ENCODE measurements at regions not wholly inside any gene's neighbourhood (a gene's known extent, or its start where the extent isn't known, plus 50 kb on each side); places are given as distances from the start of the nearest gene placed in this dataset.
"Not testable (repeated sequence)": the region's sequence is repeated elsewhere in the genome, so short reads cannot be mapped to it uniquely, and the experiment has no call there.

DNA sequence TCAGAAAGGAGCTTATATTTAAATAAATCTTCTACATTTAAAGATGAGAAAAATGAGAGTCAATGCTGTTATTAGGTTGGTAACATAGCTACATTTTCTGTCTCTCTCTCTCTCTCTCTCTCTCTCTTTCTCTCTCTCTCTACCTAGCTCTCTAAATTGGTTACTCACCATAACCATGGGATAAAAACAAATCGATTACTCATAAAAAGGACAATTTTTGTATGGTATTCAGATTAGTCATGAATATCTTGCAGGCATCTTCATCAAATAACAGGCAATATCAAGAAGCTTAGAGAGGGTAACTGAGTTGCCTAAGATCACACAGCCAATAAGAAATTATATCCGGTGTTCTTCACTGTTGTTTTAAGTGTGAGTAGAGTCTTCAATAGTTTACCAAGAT is 81.8 kb upstream of the ALCAM start:
- intact Hi-C loops (cut with DNase I; ENCODE audit: low total_unique reads): no loop called here
- DNase-seq: no peak

DNA sequence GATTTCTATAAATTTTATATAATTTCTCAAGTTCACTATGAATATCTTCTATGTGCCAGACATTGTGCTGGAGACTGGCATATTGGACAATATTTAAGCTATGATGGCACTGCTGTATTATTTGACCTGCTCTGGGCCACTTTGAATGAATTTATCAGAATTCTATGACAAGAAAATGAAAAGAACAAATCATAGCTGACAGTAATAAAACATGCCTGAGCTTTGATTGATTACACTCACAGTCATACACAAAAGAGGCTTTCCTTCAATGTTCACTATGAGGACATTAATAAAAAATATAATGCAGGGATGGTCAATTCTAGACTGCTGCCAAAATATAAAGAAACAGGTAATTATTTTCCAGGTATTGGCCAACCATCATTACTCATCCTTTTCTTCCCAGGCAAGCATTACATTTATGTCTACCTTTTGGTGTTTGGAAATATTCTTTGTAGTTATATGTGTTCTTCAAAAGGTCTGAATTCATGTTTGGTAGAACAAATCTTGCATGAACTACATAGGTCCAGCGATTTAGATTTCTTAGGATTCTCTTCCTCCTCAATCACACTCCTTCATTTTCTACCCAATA is 81.0 kb upstream of the ALCAM start:
- no peak overlapping the region for H3K4me3 ChIP-seq
- no peaks in the 10 kb centered on the region for H3K4me1 ChIP-seq
- no peaks in the 10 kb centered on the region for H3K36me3 ChIP-seq
- H3K27ac ChIP-seq: no peak overlapping the region
- H3K27me3 ChIP-seq: no peaks in the 10 kb centered on the region
- no peak for DNase-seq
- H3K9me3 ChIP-seq: no peaks in the 10 kb centered on the region
- intact Hi-C loops (cut with DNase I; ENCODE audit: low total_unique reads): no loop called here
- no peak for TF ChIP-seq POLR2A (IDR thresholded peaks at IDR 0.05)
- TF ChIP-seq, protein P1, sequence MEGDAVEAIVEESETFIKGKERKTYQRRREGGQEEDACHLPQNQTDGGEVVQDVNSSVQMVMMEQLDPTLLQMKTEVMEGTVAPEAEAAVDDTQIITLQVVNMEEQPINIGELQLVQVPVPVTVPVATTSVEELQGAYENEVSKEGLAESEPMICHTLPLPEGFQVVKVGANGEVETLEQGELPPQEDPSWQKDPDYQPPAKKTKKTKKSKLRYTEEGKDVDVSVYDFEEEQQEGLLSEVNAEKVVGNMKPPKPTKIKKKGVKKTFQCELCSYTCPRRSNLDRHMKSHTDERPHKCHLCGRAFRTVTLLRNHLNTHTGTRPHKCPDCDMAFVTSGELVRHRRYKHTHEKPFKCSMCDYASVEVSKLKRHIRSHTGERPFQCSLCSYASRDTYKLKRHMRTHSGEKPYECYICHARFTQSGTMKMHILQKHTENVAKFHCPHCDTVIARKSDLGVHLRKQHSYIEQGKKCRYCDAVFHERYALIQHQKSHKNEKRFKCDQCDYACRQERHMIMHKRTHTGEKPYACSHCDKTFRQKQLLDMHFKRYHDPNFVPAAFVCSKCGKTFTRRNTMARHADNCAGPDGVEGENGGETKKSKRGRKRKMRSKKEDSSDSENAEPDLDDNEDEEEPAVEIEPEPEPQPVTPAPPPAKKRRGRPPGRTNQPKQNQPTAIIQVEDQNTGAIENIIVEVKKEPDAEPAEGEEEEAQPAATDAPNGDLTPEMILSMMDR (IDR thresholded peaks at IDR 0.05): no peak

More for the DNA sequence above, 81.8 kb upstream of the ALCAM start:
- Histone ChIP-seq H3K9me3 (no peaks in the 10 kb centered on the region), H3K4me1 (no peaks in the 10 kb centered on the region), H3K36me3 (no peaks in the 10 kb centered on the region), H3K27me3 (no peaks in the 10 kb centered on the region), H3K4me3 (no peak overlapping the region), H3K27ac (no peak overlapping the region)
- TF ChIP-seq, protein P1 (IDR thresholded peaks at IDR 0.05): no peak
- TF ChIP-seq POLR2A (IDR thresholded peaks at IDR 0.05): no peak

DNA sequence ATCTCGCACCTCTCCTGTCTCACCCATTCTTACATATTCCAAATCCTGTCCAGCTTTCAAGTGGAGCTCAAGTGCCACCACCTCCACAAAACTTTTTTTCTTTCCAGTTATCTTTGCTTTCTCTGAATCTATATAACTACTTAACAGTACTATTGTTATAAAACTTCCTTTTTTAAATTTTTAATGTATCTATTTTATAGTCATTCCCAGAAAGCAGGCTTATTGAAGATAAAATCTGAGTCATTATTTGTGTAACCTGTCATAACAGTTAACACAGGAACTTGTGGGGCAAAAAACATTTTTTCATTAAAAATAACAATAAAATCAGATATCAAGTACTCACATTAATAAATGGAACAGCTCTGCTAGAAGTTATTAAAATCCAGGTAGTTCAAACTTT is 73.3 kb upstream of the ALCAM start:
- Histone ChIP-seq H3K27ac (no peak overlapping the region), H3K36me3 (no peaks in the 10 kb centered on the region), H3K4me3 (no peak overlapping the region), H3K4me1 (no peaks in the 10 kb centered on the region), H3K27me3 (no peaks in the 10 kb centered on the region), H3K9me3 (no peaks in the 10 kb centered on the region)
- intact Hi-C loops (cut with DNase I; ENCODE audit: low total_unique reads): no loop called here
- TF ChIP-seq, protein P1 (IDR thresholded peaks at IDR 0.05): no peak
- no peak for TF ChIP-seq POLR2A (IDR thresholded peaks at IDR 0.05)
- no peak for DNase-seq

DNA sequence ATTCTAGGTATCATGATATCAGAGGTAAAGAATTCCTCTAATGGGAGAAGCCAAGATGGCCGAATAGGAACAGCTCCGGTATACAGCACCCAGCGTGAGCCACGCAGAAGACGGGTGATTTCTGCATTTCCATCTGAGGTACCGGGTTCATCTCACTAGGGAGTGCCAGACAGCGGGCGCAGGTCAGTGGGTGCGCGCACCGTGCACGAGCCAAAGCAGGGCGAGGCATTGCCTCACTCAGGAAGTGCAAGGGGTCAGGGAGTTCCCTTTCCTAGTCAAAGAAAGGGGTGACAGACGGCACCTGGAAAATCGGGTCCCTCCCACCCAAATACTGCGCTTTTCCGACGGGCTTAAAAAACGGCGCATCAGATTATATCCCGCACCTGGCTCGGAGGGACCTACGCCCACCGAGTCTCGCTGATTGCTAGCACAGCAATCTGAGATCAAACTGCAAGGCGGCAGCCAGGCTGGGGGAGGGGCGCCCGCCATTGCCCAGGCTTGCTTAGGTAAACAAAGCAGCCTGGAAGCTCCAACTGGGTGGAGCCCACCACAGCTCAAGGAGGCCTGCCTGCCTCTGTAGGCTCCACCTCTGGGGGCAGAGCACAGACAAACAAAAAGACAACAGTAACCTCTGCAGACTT is 70.4 kb upstream of the ALCAM start:
- H3K36me3 ChIP-seq; H3K9me3 ChIP-seq; H3K4me3 ChIP-seq; H3K4me1 ChIP-seq; H3K27me3 ChIP-seq; H3K27ac ChIP-seq; intact Hi-C loops (cut with DNase I; ENCODE audit: low total_unique reads); DNase-seq: not testable (repeated sequence)

DNA sequence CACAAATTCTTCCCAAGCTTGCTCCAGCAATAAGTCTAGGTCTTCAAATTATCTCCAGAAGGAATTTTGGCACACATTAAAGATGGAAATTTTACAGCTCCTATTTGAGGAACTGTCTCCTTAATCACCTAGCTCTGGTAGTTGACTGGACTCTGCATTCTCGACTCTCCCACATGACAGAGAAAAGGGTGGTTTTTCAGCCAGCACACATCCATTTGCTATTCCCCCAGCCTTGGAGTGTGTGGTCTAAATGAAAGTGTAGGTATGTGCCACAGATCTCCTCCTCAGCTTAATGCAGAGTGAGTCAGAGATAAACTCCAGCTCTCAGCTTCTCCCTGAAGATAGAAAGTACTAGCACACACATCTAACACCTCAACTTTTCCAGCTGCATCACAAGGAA is 62.2 kb upstream of the ALCAM start:
- Histone ChIP-seq H3K4me1 (no peaks in the 10 kb centered on the region), H3K9me3 (no peaks in the 10 kb centered on the region), H3K4me3 (no peak overlapping the region), H3K27me3 (no peaks in the 10 kb centered on the region), H3K27ac (no peak overlapping the region), H3K36me3 (no peaks in the 10 kb centered on the region)
- no peak for DNase-seq
- intact Hi-C loops (cut with DNase I; ENCODE audit: low total_unique reads): no loop called here
- TF ChIP-seq, protein P1 (IDR thresholded peaks at IDR 0.05): no peak
- TF ChIP-seq POLR2A (IDR thresholded peaks at IDR 0.05): no peak
